ENCODE measurements at regions not wholly inside any gene's neighbourhood (a gene's known extent, or its start where the extent isn't known, plus 50 kb on each side); places are given as distances from the start of the nearest gene placed in this dataset.

GRCh38 chr15:62472616-62473299, 307.7 kb upstream of the C2CD4B start:
- DNase-seq (ENCODE audit: low read depth): no peak
- TF ChIP-seq CTCF (IDR thresholded peaks at IDR 0.05; ENCODE audit: control insufficient read depth, insufficient read depth, low read depth, low read length, missing control alignments): no peak
- H3K4me3 ChIP-seq (ENCODE audit: control insufficient read depth, low read depth, low read length): no peak overlapping the region

GRCh38 chr15:62474021-62474770, 309.1 kb upstream of the C2CD4B start:
- no peak for DNase-seq (ENCODE audit: low read depth)
- no peak overlapping the region for H3K4me3 ChIP-seq (ENCODE audit: control insufficient read depth, low read depth, low read length)
- TF ChIP-seq CTCF (IDR thresholded peaks at IDR 0.05; ENCODE audit: control insufficient read depth, insufficient read depth, low read depth, low read length, missing control alignments): no peak

- no peak for DNase-seq (ENCODE audit: low read depth)
- no peak for TF ChIP-seq CTCF (IDR thresholded peaks at IDR 0.05; ENCODE audit: control insufficient read depth, insufficient read depth, low read depth, low read length, missing control alignments)
- no peak overlapping the region for H3K4me3 ChIP-seq (ENCODE audit: control insufficient read depth, low read depth, low read length)
Measured at GRCh38 chr15:62474771-62475124, 309.7 kb upstream of the C2CD4B start.

- no peak for TF ChIP-seq CTCF (IDR thresholded peaks at IDR 0.05; ENCODE audit: control insufficient read depth, insufficient read depth, low read depth, low read length, missing control alignments)
Measured at GRCh38 chr15:62475591-62475990, 310.5 kb upstream of the C2CD4B start.

GRCh38 chr15:62476163-62476562, 311.1 kb upstream of the C2CD4B start:
- no peak for TF ChIP-seq CTCF (IDR thresholded peaks at IDR 0.05; ENCODE audit: control insufficient read depth, insufficient read depth, low read depth, low read length, missing control alignments)
- DNase-seq (ENCODE audit: low read depth): no peak
- H3K4me3 ChIP-seq (ENCODE audit: control insufficient read depth, low read depth, low read length): no peak overlapping the region

More at GRCh38 chr15:62475591-62475990, 310.5 kb upstream of the C2CD4B start:
- H3K4me3 ChIP-seq (ENCODE audit: control insufficient read depth, low read depth, low read length): no peak overlapping the region
- no peak for DNase-seq (ENCODE audit: low read depth)

GRCh38 chr15:62477929-62478328, 312.8 kb upstream of the C2CD4B start:
- no peak for DNase-seq (ENCODE audit: low read depth)
- no peak for TF ChIP-seq CTCF (IDR thresholded peaks at IDR 0.05; ENCODE audit: control insufficient read depth, insufficient read depth, low read depth, low read length, missing control alignments)
- no peak overlapping the region for H3K4me3 ChIP-seq (ENCODE audit: control insufficient read depth, low read depth, low read length)

Data from AG09309 (cell line).